ENCODE measurements at regions not wholly inside any gene's neighbourhood (a gene's known extent, or its start where the extent isn't known, plus 50 kb on each side); places are given as distances from the start of the nearest gene placed in this dataset.

DNA sequence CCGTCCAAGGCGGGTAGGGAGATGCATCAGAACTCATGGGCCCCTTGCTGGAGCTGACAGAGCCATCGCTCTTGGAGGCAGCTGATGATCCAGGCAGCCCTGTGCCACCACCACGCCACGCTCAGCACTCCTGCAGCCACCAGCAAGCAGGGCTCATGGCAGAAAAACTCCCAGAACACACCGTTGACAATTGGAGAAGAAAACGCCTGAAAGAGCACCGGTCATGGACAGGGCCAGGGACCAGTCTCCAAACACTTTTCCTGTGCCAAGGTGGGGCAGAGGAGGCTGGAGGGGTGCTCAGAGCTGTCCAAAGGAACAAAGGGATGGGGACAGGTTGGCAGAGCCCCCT is 132.2 kb downstream of the FOXL1 start:
- no peak for TF ChIP-seq EZH2 (IDR thresholded peaks at IDR 0.05; ENCODE audit: insufficient read depth, low read length)
- TF ChIP-seq CTCF (IDR thresholded peaks at IDR 0.05; ENCODE audit: insufficient read depth, low read depth, low read length): no peak

Data from astrocyte (in vitro differentiated cells and primary cell).